Muscle of back (tissue), 3 donors: ENCODE measurements at regions not wholly inside any gene's neighbourhood (a gene's known extent, or its start where the extent isn't known, plus 50 kb on each side); places are given as distances from the start of the nearest gene placed in this dataset.

ENCODE experiments used
- DNase-seq, 3 donors: peaks; one replicate each; pipeline versions ENCODE4 v3.0.0 to v3.0.0-alpha.2; 2013

DNA sequence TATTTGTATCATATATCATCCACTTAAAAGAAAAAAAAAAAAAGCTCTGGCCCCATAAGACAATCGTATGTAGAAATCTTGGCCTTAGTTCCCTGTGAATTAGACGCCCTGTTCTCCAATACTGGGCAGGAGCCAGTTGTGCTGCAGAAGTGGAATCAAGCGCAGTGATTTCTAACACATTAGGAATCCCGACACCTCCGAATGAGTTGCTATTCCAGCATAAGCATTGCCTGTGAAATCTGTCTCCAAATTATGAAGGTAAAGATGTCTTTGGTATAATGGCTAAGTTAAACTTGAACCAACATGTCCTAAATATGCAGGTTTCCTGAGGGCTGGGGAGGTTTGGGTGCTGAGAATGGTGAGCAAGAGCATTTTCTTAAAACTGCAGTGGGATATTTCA, 199.4 kb upstream of the ARRDC4 start:
- DNase-seq = peak in 1 of 3 donors; percentile 18

DNA sequence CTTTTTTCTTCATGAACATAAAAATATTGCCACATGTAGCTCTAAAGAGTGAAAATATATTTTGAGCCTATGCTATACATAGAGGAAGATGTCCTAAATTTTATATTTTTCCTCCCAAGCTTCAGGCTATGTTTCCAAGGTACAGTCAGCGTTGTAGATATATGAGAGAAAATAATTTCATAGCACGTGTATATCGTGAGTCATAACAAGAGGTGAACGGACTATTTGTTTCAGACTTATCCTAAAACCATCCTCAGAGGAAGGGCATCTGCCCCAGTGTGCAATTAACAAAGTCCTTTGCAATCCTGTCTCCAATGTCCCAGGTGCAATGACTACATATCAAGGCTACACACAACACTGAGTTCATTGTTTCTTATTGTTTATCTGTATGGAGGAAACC, 177.3 kb upstream of the ARRDC4 start:
- no peak for DNase-seq

DNA sequence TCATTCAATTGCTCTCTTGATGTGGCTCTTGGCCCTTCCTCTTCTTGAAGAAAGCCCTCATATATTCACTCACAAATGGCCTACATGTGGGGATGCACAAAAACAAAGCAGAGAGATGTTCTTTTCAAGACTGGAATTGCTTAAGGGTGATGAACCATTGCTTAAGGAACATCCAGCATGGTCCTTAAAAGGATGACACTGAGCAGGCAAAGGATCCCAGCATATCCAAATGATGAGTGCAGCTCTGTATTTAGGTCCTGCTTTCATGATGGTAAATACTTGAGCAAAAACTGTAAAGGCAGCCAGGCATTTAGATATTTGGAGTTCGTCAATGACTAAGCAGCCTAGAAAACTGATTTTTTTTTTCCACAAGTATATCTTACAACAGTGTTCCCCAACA, 173.8 kb upstream of the ARRDC4 start:
- no peak for DNase-seq

DNA sequence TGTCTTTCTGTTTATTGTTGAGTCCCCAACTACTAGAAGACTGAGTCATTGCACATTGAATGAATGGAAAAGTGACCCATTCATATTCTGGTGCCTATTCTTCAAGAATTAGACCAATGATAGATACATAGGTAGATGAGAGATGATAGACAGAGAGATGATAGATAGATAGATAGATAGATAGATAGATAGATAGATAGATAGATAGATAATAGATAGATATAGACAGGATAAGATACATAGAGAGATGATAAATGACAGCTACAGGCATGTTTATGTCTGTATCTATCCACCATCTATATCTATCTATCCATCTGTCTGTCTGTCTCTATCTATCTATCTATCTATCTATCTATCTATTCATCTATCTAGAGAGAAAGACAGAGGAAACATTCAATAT, 170.3 kb upstream of the ARRDC4 start:
- DNase-seq = no peak

DNA sequence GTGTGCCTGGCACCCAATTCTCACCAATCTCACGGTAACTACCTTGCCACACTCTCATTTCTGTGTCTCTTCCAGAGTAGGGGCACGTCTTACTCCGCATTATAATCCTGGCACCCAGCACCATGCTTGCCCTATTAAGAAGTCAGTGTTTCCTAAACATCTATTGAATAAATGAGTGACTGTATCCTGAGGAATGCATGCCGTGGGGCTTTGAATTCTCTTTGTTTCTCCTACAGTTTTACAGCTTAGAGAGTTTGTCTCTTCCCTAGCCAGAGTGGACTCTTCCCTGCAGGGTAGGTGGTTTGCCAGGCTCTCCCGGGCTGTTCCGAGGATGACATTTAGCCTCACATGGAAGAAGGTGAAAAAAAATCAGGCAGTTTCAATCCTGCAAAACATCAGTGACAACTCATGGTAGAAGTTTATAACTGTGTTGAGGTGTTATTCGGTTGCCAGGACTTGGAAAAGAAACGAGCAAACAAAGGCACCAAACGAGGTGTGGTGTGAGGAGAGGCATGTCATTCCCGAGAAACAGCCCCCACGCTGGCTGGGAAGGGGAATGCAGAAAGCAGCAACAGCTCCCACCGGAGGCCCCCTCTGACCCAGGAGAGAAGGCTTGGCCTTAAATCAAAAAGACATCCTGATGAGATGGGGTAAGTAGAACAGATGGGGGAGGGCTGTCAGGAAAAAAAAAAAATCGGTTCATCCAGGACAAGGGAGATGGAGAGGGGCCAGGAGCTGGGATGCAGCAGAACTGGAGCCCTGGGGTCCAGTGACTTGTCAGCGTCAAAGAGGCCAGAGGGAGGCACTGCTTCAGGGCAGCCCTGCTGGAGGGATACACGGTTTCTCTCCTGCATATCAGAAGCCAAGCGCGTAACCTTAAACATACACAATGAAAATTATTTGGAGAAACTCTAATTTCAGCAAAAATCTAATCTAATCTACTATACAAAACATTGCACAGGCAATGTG, 168.4 kb upstream of the ARRDC4 start:
- no peak for DNase-seq

DNA sequence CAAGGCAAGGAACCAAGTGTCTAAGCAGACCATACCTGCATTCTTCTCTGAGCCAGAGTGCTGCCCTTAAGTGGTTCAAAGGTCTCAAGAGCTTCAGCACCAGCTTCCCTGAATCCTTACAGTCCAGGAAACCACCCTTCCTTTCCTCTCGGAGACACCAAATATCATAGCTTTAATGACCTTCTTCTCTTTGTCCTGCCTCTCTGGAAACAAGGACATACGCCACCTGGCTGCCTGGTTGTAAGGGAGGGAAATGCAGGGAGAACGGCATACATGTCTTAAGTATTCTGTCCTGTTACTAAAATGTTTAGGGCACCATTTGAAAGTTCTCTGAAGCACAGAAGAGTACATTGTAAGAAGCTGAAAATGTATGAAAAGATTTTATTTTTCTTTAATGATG, 155.6 kb upstream of the ARRDC4 start:
- no peak for DNase-seq

DNA sequence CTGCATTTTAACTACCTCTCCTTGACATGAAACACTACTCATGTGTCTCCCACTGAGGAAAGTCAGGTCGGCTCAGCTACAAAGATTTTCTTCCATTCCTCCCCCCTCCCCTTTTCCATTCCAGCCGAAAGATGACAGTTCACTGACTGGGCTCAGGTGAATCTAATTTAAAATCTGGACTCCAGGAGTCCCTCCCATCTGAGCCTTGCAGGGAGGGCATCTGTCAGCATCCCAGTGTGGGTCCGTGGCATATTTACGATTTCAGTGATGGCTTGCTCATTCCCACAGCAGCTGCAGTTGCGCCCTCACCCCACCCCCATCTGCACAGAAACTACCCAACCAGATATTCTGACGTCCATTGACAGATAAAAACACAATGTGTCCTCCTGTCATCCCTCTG, 153.7 kb upstream of the ARRDC4 start:
- no peak for DNase-seq

DNA sequence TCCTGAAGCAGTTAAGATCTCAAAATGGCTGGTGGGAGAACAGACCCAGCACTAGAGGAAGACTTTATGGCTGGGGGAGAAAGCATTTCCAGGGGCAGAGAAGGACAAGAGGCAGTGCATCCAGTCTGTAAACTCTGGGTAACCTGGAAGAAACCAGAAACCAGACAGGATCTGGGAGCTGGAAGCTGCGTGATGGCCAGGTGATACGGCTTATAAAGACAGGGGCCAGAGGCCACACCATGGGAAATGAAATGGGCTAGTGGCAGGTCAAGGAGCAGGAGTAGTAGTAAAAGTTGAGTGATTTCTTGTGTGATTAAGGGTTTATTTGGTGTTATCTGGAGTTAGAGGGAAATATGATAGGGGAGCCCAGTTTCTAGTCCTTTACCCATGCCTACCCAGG, 144.7 kb upstream of the ARRDC4 start:
- DNase-seq = no peak

DNA sequence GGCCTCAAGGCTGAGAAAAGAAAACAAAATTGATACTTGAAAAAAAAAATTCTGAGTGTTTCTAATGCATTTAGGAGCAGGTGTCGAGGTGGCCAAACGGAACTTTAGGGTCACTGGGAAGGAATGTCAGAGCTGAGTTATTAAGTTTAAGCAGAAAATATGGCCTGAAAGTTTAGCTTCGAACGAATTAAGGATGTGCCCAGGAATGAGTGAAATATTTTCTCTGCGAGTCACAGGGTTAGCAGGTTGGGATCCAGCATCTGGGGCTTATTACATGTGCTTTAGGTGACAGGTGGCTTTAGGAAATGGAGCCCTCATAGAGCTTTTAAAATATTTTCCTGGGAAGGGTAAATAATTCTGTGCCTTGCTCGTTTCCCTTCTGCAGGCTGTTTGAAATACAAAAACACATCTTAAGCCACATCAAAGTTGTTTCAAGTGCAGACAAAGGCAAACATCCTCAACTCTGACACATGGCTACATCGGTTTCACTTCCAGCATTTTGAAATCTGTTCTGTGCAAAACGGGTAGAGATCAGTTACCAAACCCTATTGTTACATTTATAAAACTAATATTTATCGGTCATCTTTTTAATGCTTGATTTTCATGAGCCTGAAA, 143.1 kb upstream of the ARRDC4 start:
- no peak for DNase-seq

DNA sequence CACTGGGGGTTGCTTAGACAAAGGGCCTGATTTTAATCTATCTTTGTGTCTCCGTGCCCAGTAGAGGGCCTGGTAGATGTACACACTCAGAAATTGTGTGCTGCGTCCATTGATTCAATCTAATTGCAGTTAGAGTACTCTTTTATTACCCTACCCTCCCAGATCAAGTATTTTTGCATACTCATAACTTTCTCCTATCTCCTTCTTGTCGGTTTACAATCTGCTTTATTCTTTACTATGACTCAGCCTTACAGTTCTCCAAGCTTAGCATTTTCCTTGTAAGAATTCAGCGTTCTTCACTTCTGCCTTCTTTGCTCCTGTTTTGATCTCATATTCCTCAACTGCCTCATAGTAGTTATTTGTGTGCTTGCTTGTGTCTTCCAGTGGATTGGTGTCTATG, 124.5 kb upstream of the ARRDC4 start:
- no peak for DNase-seq

DNA sequence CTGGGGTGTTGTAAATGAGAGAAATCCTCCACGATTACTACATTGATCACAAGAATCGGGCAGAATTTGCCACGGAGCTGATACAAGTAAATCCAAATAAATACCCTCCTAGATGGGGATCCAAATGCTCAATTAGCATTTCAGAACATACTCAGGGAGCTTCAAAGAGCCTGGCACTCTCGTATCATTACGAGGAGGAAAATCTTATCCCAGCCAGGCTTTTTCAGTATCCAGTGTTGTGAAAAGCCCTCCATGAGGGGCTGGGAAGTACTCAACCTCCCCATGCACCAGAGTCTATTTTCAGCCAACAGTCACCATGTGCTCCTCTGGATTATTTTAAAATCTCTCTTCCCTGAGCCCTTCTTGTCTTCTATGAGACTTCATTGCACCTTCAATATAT, 122.6 kb upstream of the ARRDC4 start:
- DNase-seq = no peak

DNA sequence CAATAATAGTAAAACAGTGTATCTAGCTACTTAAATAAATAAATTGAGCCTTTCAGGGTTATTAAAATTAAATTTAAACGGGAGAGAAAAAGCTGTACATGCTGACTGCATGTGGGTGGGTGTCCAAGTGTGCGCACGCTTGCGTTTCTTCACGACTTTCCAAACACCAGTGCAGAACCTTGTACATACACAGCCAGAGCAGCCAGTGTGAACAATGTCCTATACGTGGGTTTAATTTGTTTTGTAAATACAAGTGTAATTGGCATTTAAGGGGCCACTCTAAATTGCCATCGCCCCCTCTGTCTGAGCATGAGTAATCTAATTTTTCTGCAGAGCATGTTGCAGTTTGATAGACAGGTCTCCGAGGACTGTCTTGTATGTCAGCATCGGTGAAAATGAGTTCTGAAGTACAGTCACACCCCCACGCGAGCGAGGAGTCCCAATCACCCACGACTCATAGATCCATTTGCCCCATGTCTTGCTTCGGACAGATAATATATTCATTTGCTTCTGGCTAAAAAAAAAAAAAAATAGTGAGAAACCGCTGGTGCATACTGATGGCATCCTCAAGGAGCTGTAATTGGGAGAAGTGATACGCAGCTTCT, 121.8 kb upstream of the ARRDC4 start:
- no peak for DNase-seq

DNA sequence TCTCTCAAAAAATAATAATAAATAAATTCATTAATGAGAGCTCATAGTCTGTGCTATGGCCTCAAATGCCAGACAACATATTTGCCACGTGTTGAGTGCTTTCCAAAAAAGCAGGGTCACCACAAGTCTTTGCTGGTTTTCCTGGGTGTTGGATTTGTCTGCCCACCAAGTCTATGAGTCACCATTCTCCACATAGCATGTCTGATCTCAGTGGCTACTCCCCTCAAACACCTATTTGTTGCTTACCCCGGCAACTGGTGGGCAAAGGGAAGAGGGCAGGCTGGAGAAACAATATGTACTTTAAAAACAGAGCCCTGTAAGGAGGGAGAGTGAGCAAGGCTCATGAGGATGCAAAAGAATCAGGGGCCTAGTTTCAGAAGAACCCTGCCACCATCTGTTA, 120.0 kb upstream of the ARRDC4 start:
- DNase-seq = no peak

DNA sequence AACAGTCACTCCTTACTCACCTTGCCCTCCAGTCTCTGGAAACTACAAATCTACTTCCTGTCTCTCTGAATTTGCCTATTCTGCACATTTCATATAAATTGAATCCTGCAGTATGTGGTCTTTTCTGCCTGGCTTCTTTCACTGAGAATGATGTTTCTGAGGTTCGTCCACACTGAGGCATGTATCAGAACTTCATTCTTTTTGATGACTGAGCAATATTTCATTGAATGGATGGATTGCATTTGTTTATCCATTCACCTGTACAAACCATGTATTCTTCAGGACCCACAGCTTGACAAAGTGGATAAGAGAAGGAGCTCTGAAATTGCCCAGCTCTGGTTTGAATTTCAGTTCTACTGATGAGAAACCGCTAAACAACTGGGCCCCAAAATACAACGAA, 118.9 kb upstream of the ARRDC4 start:
- DNase-seq = no peak

DNA sequence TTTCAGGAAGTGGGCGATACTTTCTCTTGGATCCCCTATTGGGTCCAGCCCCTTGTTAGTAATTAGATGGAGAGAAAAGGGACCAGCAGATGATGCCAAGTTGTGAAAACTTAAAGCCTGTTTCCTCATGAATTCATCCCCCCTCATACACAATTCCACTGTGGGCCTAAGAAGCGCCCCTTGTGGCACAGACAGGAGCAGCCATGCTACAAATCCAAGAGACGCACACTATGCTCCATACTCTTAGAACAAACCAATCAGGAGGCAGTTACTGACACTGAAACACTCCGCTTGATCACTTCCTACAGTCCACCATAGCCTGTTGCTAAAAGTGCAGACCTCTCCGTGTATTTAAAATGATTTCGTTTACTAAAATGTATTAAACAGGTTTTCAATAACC, 111.3 kb upstream of the ARRDC4 start:
- DNase-seq = no peak

DNA sequence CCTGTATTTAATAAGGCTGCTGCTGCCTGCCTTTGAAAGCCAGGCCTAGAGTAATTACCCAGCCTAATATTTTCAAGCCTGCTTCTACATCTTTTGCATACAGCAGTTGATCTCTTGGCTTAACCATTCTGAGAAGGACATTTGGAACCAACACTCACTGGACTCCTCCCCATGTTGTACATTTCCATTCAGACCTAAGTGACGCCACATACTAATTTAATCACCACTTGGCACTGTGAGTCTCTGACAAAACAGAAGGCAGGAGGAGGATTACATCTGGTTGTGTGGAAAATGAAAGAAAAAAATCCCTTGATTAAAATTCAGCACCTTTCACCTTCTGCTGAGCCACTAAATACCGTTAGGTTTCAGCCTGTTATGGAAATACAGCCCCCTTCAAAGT, 102.2 kb upstream of the ARRDC4 start:
- DNase-seq = no peak

DNA sequence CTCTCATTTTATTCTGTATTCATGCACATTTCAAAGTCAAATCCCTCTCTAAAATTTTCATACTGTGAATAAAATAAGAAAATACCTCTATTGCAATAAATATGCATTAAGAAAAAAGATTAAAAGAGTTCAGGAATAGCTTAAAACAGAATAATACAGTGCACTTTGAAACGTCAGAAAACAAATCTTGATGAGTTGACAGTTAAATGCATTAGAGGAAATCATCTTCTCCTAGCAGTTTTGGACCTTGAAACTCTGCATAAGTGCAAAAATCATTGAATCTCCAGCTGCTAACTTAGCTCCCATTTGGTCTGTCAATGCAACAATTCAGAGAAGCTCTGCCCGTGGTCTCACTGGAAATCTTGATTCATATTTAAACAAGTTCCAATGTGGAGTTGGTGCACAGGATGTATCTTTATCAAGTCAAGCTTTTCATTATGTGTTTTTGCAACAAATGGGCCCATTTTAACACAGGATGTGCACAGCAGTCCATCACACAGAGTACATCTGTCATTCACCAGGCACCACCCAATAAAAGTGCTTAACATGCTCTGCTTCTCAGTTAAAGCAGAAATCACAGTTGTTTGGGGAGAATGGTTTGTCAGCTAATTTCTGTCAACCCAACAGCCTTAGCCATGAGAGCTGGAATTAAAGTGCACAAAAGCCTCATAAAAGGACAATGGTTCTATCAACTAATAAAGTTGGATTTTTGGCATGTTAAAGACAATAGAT, 98.8 kb upstream of the ARRDC4 start:
- no peak for DNase-seq

DNA sequence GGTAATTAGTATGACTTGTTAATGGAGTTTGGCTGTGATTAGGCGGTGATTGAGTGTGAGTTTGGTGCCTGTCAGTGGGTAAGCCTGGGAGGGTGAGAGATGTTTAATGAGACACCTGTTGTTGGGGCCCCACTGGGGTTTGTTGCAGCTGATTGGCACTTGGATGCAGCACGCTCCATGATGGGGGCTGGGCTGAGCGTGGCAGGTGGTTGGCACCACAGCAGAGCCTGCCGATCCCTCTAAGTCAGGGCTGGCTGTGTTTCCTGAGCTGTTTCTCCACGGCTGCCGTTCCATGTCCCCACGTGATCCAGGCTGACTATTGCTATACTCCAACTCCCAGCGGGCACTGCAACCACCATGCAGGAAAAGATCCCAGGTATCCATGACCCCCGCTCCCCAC, 93.5 kb upstream of the ARRDC4 start:
- peak; percentile 55 to 69 (median 63) for DNase-seq

DNA sequence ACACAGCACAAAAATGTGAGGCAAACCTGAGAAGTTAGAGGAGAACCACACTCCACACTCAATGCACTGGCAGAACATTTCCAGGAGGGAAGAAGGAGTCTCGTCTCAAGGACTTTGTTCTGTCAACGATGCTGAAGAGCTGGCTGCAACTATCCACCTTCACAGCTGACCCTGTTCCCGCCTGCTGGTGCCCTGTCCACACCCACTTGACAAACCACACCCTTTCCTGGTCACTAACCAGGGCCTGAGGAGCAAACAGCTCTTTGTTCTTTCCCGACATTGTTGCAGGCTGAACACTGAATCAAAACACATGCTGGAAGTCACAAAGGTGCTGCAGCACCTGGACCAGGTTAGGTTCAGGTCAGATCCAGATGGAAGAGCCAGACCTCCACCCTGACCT, 92.6 kb upstream of the ARRDC4 start:
- no peak for DNase-seq

DNA sequence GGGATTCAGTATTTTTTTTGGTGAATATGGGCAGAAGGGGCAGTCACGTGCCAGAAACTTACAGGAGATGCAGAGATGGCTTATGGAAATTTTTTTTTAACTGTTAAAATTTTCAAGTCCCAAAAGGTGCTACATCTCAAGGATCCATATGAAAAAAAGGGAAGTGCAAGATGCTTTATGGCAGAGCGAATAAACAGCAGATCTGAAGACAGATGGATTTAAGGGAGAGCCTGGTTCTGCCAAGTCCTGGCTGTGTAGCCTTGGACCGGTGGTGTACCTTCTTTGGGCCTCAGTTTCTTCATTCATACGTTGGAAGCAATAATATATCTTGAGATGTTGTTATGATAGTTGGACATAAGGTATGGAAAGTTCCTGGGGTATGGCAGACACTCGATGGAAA, 91.5 kb upstream of the ARRDC4 start:
- DNase-seq = no peak

DNA sequence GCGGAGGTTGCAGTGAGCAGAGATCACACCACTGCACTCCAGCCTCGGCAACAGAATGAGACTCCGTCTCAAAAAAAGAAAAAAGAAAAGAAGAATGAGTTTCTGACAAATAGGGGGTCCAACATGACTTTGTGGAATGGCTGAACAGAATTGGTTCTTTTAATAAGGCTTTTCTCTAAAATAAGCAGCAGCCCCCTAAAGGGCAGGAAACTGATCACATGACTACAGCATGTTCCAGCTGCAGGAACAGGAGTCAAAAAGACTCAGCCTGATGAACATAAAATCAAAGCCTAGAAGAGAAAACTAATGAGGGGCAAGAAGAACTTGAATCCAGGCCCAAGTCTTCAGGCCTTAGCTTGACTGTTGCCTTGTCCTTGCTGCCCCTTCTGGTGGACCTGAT, 89.7 kb upstream of the ARRDC4 start:
- DNase-seq = no peak

DNA sequence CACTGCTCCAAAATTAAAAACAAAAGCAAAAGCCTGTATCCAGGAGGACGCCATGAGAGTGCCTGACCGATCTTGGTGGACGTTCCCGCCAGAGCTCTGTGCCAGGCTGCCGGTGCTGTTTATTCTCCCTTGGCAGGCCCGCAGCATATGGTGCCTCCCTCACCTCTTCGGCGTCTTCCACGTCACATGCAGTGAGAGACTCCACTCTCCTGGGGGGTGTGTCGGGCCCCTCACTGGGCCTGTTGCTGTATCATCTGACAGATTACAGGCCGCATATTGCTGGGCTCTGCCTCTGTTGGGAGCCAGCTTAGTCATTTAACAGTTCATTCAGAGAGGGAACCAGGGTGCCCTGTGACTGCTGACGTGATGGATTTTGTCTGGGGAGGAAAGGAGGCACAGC, 86.4 kb upstream of the ARRDC4 start:
- no peak for DNase-seq
